Heart left ventricle (tissue), 16 donors: ENCODE measurements at regions not wholly inside any gene's neighbourhood (a gene's known extent, or its start where the extent isn't known, plus 50 kb on each side); places are given as distances from the start of the nearest gene placed in this dataset.
A peak's percentile ranks its signal among the peaks of the same experiment; 100 is the strongest.

Experiments used
- ATAC-seq, 4 donors: fragments of 200-7000 bp; cut with Tn5 transposase; one replicate each; pipeline ENCODE4 v1.9.1; 2020 to 2022; ENCODE audit warnings: moderate library complexity in 4 of 4, mild to moderate bottlenecking in 3 of 4, moderate number of reproducible peaks in 1 of 4
- DNase-seq, 5 donors: peaks; one replicate each; pipeline ENCODE4 v3.0.0-alpha.2; 2020
- H3K27ac ChIP-seq, 12 donors: fragments of 200-600 bp; sonication (generic) in 4 of 12; one replicate each; pipeline versions ENCODE4 v1.5.0 to v1.8.0; 2016 to 2022; ENCODE audit warnings: mild to moderate bottlenecking in 2 of 12
- H3K27me3 ChIP-seq, 9 donors: fragments of 200-600 bp; sonication (generic) in 2 of 9; one replicate each; pipeline versions ENCODE4 v1.5.1 to v1.8.0; 2016 to 2022; ENCODE audit warnings: mild to moderate bottlenecking in 3 of 9
- H3K36me3 ChIP-seq, 9 donors: fragments of 200-600 bp; sonication (generic) in 2 of 9; one replicate each; pipeline versions ENCODE4 v1.5.0 to v1.8.0; 2018 to 2022; ENCODE audit warnings: mild to moderate bottlenecking in 2 of 9
- H3K4me1 ChIP-seq, 12 donors: fragments of 200-600 bp; sonication (generic) in 4 of 12; one replicate each; pipeline versions ENCODE4 v1.5.0 to v1.8.0; 2016 to 2022; ENCODE audit warnings: mild to moderate bottlenecking in 3 of 12
- H3K4me3 ChIP-seq, 12 donors: fragments of 200-600 bp; sonication (generic) in 4 of 12; one replicate each; pipeline versions ENCODE4 v1.5.0 to v1.8.0; 2017 to 2022; ENCODE audit warnings: mild to moderate bottlenecking in 9 of 12, moderate library complexity in 4 of 12
- H3K9me3 ChIP-seq, 12 donors: fragments of 200-600 bp; sonication (generic) in 4 of 12; one replicate each; pipeline versions ENCODE4 v1.5.0 to v1.8.0; 2016 to 2022; ENCODE audit warnings: mild to moderate bottlenecking in 1 of 12
- CTCF ChIP-seq, 12 donors: fragments of 200-600 bp; sonication (generic) in 4 of 12; IDR thresholded peaks; one replicate each; pipeline versions ENCODE4 v1.5.0 to v1.8.0; 2018 to 2022; ENCODE audit warnings: antibody characterized with exemption in 12 of 12, mild to moderate bottlenecking in 5 of 12
- POLR2A ChIP-seq, 2 donors: fragments of 450-650 bp; IDR thresholded peaks; one replicate each; pipeline ENCODE4 v1.6.1; 2017; ENCODE audit warnings: antibody characterized with exemption in 2 of 2, mild to moderate bottlenecking in 2 of 2, moderate library complexity in 2 of 2
- WGBS, 4 donors: extraction: QIAGEN DNeasy Blood & Tissue Kit in 2 of 4; methylation state at CpG; one replicate each; pipeline versions ENCODE4 v1.1.5 to v1.1.7; 2013 to 2018; 5-methylcytosine and 5-hydroxymethylcytosine counted together
- intact Hi-C, 10 donors: fragments of 100-400 bp; cut with DNase I; formaldehyde crosslinking; loops; one replicate each; pipeline versions ENCODE4 v1.11.1 to v1.14.2; 2022
- donor health status: ischemic (EF 13 %, LVEDD 7.1; RV severe dilation, severe dysfunction).
- donor health status: healthy with polysubstance abuse.
- donor health status: DM: no; HTN: yes; CAD: no.
- donor health status: DM: no; HTN: no; CAD: no.
- donor health status: ischemic (EF 25% LVEDD 6.9; RV normal size, moderate dysfunction).
- donor health status: ischemic (EF 25% LVEDD 5.7; RV mildly dilated, moderate dysfunction).
- donor health status: healthy.
- donor health status: DM: yes; HTN: yes; CAD: no.
- donor health status: ischemic (EF 35%, LVEDD 5.7; RV mildly dilated, moderate dysfunction).
- donor health status: nonischemic (EF 11% LVEDD 7.7; RV severe dilation, severe dysfunction).
- donor health status: DM: yes; HTN: yes; CAD: no.
- donor health status: PGD.
- donor health status: ischemic (EF 29% LVEDD 5.4; RV normal size, mild dysfunction).
- donor health status: nonischemic (EF 23%, LVEDD 6.1; RV moderate dilation, normal function).

DNA sequence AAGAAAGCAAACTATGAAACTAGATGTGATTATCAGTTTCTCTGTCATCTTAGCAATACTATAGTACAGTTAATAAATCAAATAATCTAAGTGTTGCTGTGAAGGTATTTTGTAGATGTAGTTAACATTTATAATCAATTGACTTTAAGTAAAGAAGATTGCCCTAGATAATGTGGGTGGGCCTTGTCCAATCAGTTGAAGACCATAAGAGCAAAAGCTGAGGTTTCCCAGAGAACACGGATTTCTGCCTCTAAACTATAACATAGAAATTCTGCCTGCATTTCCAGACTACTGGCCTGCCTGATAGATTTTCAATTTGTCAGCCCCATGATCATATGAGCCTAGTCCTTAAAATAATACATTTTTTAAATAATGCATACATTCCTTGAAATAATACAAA lies 222.9 kb downstream of the PCDH18 start:
- intact Hi-C loops: loop anchor here in 1 of 10 donors (10.0 kb wide), 1 partner anchor 225 kb away; the partner anchor contains the start of gene PCDH18
- DNase-seq (no peak), ATAC-seq (no peak)
- Histone ChIP-seq H3K4me1 (peaks cover 0 to 10% (median 0%) of the 10 kb centered on the region in 12 donors), H3K36me3 (no peaks in the 10 kb centered on the region), H3K9me3 (no peaks in the 10 kb centered on the region), H3K4me3 (no peak overlapping the region), H3K27me3 (no peaks in the 10 kb centered on the region), H3K27ac (no peak overlapping the region)
- 82 to 94% (median 90%) methylated on average over 1 of the region's 1 CpG for WGBS, 4 donors
- TF ChIP-seq POLR2A (IDR thresholded peaks at IDR 0.05) (no peak), CTCF (IDR thresholded peaks at IDR 0.05) (no peak)

- intact Hi-C loops: loop anchor here in 1 of 10 donors (10.0 kb wide), 1 partner anchor 227 kb away; the partner anchor contains the start of gene PCDH18
- ATAC-seq (peak in 3 of 4 donors; percentile 54 to 67 (median 66)), DNase-seq (peak in 2 of 5 donors; percentile 21 to 26)
- TF ChIP-seq POLR2A (IDR thresholded peaks at IDR 0.05) (no peak), CTCF (IDR thresholded peaks at IDR 0.05) (no peak)
- Histone ChIP-seq H3K9me3 (no peaks in the 10 kb centered on the region), H3K4me3 (no peak overlapping the region), H3K36me3 (no peaks in the 10 kb centered on the region), H3K4me1 (peaks cover 0 to 10% (median 0%) of the 10 kb centered on the region in 12 donors), H3K27ac (peak overlapping the region in 1 of 12 donors; percentile 24), H3K27me3 (no peaks in the 10 kb centered on the region)
Observed at GRCh38 chr4:137307806-137308205, 224.5 kb downstream of the PCDH18 start.

DNA sequence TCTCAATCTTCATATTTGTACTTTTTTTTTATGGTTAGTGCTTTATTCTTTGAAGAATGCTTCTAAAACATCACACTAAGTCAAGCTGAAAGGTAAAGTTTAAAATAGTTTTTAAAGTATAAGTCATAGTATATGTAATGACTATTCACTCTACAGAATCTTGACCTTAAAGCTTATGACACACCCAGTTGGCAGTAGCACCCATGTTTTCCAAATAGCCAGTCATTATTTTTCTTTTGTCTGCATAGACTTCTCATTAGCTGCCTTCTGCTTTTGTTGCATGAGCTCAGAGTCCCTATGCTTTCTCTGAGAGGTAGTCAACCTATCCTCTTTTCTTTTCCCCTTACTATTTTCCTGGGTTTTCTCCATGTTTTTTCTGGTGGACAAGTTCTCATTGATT lies 231.5 kb downstream of the PCDH18 start:
- Histone ChIP-seq H3K36me3 (no peaks in the 10 kb centered on the region), H3K9me3 (no peaks in the 10 kb centered on the region), H3K27me3 (no peaks in the 10 kb centered on the region), H3K4me1 (no peaks in the 10 kb centered on the region), H3K4me3 (no peak overlapping the region), H3K27ac (no peak overlapping the region)
- no peak for ATAC-seq
- TF ChIP-seq POLR2A (IDR thresholded peaks at IDR 0.05) (no peak), CTCF (IDR thresholded peaks at IDR 0.05) (no peak)
- no peak for DNase-seq
- intact Hi-C loops: loop anchor here in 1 of 10 donors (10.0 kb wide), 1 partner anchor 234 kb away; the partner anchor contains the start of gene PCDH18

DNA sequence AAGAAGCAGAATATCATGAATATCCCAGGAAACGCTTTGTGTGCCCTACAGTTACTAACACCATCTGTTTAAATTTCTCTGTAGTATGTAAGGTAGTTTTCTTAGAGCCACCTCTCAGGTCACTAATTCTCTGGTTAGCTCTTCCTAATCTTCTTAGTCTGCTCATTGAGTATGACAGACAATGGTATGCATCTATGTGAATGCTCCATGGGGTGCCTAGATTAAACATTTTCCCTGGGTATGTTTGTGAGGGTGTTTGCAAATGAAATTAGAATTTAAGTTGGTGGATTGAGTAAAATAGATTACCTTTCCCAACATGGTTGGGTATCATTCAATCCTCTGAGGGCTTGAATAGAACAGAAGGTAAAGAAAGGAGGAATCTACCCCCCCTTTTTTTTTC lies 233.0 kb downstream of the PCDH18 start:
- WGBS, 4 donors: 86 to 95% (median 91%) methylated on average over 1 of the region's 1 CpG
- Histone ChIP-seq H3K27me3 (no peaks in the 10 kb centered on the region), H3K36me3 (no peaks in the 10 kb centered on the region), H3K9me3 (no peaks in the 10 kb centered on the region), H3K4me1 (no peaks in the 10 kb centered on the region), H3K27ac (no peak overlapping the region), H3K4me3 (no peak overlapping the region)
- DNase-seq: no peak
- TF ChIP-seq POLR2A (IDR thresholded peaks at IDR 0.05): no peak
- no peak for TF ChIP-seq CTCF (IDR thresholded peaks at IDR 0.05)
- intact Hi-C loops: loop anchor here in 1 of 10 donors (10.0 kb wide), 1 partner anchor 236 kb away; the partner anchor contains the start of gene PCDH18
- ATAC-seq: no peak
